OCI-LY1 (cell line): ENCODE measurements at regions not wholly inside any gene's neighbourhood (a gene's known extent, or its start where the extent isn't known, plus 50 kb on each side); places are given as distances from the start of the nearest gene placed in this dataset.

Source experiments
- EZH2 ChIP-seq: fragments of 200-600 bp; sonication (generic), shearing (Covaris generic); IDR thresholded peaks from 2 replicates; pipeline ENCODE4 v1.8.0; 2017; ENCODE audit warnings: borderline replicate concordance, mixed run types, mild to moderate bottlenecking, antibody characterized with exemption, low read length, moderate library complexity, mixed read lengths
- TF ChIP-seq, protein P1 (sequence below): fragments of 200-600 bp; sonication (generic), shearing (Covaris generic); IDR thresholded peaks from 2 replicates; pipeline ENCODE4 v1.5.1; 2017; ENCODE audit warnings: mild to moderate bottlenecking, antibody characterized with exemption, low read length, moderate library complexity, mixed read lengths

GRCh38 chr20:40922865-40923264 lies 105.8 kb upstream of the TOP1 start:
- TF ChIP-seq, protein P1, sequence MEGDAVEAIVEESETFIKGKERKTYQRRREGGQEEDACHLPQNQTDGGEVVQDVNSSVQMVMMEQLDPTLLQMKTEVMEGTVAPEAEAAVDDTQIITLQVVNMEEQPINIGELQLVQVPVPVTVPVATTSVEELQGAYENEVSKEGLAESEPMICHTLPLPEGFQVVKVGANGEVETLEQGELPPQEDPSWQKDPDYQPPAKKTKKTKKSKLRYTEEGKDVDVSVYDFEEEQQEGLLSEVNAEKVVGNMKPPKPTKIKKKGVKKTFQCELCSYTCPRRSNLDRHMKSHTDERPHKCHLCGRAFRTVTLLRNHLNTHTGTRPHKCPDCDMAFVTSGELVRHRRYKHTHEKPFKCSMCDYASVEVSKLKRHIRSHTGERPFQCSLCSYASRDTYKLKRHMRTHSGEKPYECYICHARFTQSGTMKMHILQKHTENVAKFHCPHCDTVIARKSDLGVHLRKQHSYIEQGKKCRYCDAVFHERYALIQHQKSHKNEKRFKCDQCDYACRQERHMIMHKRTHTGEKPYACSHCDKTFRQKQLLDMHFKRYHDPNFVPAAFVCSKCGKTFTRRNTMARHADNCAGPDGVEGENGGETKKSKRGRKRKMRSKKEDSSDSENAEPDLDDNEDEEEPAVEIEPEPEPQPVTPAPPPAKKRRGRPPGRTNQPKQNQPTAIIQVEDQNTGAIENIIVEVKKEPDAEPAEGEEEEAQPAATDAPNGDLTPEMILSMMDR: no peak
- TF ChIP-seq EZH2: no peak
